ENCODE measurements at regions not wholly inside any gene's neighbourhood (a gene's known extent, or its start where the extent isn't known, plus 50 kb on each side); places are given as distances from the start of the nearest gene placed in this dataset.
"Not testable (repeated sequence)": the region's sequence is repeated elsewhere in the genome, so short reads cannot be mapped to it uniquely, and the experiment has no call there.

DNA sequence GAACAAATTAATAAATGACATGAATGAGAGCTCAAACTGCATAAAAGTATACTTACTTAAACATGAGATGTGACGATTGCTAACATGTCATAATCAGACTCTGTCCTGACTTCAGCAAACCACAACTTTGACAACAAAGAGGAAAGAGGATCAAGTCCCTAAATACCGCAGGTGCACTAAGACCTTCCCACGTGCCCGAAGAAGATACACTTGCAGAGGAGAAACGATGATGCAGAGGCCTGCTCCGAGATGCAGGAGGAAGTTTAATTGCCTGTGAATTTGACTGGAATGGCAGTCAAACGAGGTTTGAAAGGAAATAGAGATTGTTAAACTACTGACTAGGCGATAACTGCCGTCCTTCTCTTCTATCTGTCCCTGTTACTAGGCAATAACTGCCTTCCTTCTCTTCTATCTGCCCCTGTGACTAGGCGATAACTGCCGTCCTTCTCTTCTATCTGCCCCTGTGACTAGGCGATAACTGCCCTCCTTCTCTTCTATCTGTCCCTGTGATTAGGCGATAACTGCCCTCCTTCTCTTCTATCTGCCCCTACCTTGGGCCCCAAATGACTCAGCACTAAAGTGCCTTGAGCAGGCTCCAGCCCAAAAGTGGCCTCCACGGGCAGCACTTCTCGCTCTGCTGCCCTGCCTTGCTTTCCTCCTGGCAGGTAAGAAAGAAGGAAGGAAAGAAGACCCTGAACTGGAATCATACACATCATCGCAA, 2226.0 kb upstream of the DEFB115 start:
- H3K4me1 Mint-ChIP-seq; H3K27me3 Mint-ChIP-seq; H3K27ac Mint-ChIP-seq; H3K4me3 Mint-ChIP-seq; ATAC-seq; DNase-seq; H3K36me3 Mint-ChIP-seq (ENCODE audit: low read depth); H3K9me3 ChIP-seq (ENCODE audit: control insufficient read depth, low read length, poor library complexity, severe bottlenecking): not testable (repeated sequence)

DNA sequence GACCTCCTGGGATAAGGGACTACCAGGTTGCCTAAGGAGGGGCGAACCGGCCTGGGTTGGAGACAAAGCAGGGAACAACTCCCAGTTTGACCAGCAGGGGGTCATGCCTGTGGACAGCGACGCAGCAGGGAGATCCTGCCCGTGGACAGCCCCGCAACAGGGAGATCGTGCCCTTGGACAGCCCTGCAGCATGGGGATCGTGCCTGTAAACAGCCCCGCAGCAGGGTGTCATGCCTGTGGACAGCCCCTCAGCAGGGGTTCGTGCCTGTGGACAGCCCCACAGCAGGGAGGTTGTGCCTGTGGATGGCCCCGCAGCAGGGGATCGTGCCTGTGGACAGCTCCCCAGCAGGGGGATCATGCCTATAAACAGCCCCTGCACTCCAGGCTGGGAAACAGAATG, 2213.2 kb upstream of the DEFB115 start:
- not testable (repeated sequence) for H3K9me3 ChIP-seq (ENCODE audit: control insufficient read depth, low read length, poor library complexity, severe bottlenecking); H3K27me3 Mint-ChIP-seq; DNase-seq; ATAC-seq; H3K36me3 Mint-ChIP-seq (ENCODE audit: low read depth); H3K4me3 Mint-ChIP-seq; H3K27ac Mint-ChIP-seq; H3K4me1 Mint-ChIP-seq

DNA sequence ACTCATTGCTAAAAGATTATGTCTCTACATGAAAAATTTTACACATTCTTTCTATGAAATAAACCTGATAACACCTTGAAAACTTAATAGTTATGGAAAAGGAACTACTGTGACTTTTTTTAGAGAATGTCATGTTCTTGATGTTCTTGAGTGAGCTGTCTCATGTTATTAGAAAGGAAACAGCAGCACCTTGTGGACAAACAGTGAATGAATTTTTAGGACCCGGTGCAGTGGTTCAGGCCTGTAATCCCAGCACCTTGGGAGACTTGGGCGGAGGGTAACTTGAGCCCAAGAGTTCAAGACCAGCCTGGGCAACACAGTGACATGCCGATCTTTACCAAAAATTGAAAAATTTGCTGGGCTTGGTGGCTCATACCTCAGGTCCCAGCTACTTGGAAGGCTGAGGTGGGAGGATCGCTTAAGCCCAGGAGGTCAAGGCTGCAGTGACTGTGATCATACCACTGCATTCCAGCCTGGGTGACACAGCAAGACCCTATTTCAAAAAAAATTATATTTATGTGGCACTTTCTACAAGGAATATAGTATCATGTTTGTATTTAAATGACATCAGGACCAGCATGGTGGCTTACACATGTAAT, 2207.4 kb upstream of the DEFB115 start:
- H3K36me3 Mint-ChIP-seq (ENCODE audit: low read depth); H3K27ac Mint-ChIP-seq; ATAC-seq; H3K9me3 ChIP-seq (ENCODE audit: control insufficient read depth, low read length, poor library complexity, severe bottlenecking); H3K27me3 Mint-ChIP-seq; H3K4me3 Mint-ChIP-seq; H3K4me1 Mint-ChIP-seq; DNase-seq: not testable (repeated sequence)

DNA sequence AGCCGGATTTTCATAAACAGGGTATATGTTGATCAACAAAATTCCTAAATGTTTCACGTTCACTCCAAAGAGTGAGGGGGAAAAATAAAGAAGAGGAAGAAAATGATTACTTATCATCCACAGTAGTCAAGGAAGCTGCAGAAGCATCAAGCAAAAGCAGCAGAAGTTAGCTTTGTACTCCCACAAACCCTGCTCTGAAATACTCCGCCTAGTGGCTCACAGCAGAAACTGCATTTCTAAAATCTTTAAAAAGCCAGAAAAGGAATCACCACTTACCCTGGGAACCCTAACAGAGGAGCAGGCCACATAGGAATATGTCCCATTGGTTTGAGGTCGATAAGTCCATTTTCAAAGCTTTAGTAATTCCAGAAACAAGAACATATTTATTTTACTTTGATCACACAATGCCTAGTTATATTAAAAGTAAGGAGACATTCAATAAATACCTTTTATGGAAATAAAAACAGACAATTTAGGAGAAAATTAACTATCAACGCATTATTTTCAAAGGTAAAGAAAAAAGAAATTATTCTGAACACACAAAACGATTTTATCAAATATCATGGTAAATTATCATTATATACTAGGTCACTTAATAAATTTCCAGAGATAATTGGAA, 2199.5 kb upstream of the DEFB115 start:
- H3K4me3 Mint-ChIP-seq; H3K27ac Mint-ChIP-seq; H3K27me3 Mint-ChIP-seq; DNase-seq; H3K9me3 ChIP-seq (ENCODE audit: control insufficient read depth, low read length, poor library complexity, severe bottlenecking); H3K36me3 Mint-ChIP-seq (ENCODE audit: low read depth); H3K4me1 Mint-ChIP-seq; ATAC-seq: not testable (repeated sequence)

DNA sequence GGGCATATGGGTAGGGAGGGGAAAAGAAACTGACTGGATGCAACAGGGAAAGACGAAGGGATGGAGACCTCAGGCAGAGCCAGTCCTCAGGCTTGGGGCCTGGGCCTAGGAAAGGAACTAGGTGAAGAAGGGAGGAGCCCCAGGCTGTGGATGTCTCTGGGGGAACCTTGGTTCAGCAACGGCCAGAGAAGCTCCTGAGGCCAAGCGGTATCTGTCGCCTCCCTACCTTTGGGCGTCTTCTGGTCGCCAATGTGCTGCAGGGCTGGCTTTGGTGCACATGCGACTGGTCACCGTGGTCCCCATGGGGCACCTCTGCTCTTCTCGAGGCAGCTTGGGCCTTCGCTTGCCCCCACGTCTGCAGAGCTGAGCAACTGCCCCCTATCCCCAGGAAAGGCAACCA, 2195.0 kb upstream of the DEFB115 start:
- not testable (repeated sequence) for H3K36me3 Mint-ChIP-seq (ENCODE audit: low read depth); H3K9me3 ChIP-seq (ENCODE audit: control insufficient read depth, low read length, poor library complexity, severe bottlenecking); H3K27me3 Mint-ChIP-seq; ATAC-seq; H3K27ac Mint-ChIP-seq; H3K4me3 Mint-ChIP-seq; DNase-seq; H3K4me1 Mint-ChIP-seq

DNA sequence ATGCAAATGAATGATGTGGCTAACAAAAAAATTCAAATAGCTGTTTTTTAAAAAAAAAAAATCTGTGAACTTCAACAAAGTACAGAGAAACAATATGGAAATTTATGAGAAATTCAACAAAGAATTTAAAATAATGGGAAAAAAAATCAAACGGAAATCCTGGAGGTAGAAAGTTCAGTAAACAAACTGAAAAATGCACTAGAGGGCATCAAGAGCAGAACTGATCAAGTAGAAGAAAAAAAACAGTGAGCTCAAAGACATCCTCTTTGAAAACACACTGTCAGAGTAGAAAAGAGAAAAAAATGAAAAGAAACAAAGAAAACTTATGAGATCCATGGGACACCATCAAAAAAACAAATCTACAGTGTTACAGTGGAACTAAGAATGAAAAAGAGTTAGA, 2191.1 kb upstream of the DEFB115 start:
- H3K4me1 Mint-ChIP-seq; ATAC-seq; H3K27ac Mint-ChIP-seq; DNase-seq; H3K9me3 ChIP-seq (ENCODE audit: control insufficient read depth, low read length, poor library complexity, severe bottlenecking); H3K4me3 Mint-ChIP-seq; H3K27me3 Mint-ChIP-seq; H3K36me3 Mint-ChIP-seq (ENCODE audit: low read depth): not testable (repeated sequence)

DNA sequence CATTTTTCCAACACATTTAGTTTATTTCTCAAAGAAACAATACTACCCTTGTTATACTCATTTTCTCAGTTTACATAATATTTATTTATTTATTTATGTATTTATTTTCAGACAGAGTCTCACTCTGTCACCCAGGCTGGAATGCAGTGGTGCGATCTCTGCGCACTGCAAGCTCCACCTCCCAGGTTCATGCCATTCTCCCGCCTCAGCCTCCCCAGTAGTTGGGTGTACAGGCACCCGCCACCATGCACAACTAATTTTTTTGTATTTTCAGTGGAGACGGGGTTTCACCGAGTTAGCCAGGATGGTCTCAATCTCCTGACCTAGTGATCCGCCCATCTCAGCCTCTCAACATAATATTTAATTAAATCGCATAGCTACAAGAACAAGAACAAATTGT, 2183.8 kb upstream of the DEFB115 start:
- not testable (repeated sequence) for H3K27ac Mint-ChIP-seq; ATAC-seq; H3K4me1 Mint-ChIP-seq; H3K27me3 Mint-ChIP-seq; DNase-seq; H3K4me3 Mint-ChIP-seq; H3K36me3 Mint-ChIP-seq (ENCODE audit: low read depth); H3K9me3 ChIP-seq (ENCODE audit: control insufficient read depth, low read length, poor library complexity, severe bottlenecking)

DNA sequence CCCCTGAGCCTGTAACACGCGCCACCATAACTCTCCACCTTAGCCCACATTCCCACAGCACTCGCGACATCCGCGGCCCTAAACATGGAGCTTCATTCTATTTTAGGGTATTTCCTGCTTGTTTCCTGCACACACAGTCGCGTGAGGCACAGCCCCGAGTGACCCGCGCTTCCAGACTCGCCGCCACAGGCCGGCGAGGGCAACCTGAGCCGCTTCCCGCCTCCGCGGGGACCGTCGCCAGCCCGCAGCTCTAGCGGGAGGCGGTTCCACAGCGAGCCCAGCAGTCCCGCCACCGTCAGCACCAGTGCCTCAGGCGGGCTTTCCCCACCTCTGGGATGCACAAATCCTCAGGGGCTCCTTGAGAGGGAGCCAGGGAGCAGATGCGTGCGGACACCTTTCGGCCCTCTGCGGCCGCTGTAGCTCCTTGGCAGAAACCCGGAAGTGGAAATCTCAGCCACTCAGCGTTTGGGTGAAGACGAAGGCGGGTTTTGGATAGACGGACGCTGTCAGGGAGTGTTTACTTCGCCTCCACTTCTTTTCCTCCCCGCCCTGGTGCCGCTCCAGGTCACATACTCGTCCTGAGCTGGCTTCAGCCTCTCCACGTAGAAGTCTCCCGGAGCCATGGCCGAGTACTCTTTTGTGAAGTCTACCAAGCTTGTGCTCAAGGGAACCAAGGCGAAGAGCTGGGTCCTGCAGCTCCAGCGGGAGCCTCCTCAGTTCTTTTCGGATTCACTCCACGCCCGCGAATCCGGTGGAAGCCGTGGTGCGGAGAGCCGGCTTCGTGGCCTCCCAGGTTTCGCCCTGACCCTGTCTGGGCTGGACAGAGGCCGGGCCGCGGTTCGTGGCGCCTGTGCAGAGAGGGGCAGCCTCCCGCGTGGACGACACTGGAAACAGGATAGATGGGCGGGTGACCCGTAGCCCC, 2177.4 kb upstream of the DEFB115 start:
- peaks cover 3% of the 10 kb centered on the region for H3K9me3 ChIP-seq (ENCODE audit: control insufficient read depth, low read length, poor library complexity, severe bottlenecking)
- H3K4me1 Mint-ChIP-seq = no peaks in the 10 kb centered on the region
- H3K27ac Mint-ChIP-seq = no peak overlapping the region
- H3K4me3 Mint-ChIP-seq = peak overlapping the region; percentile 63
- no peaks in the 10 kb centered on the region for H3K27me3 Mint-ChIP-seq
- H3K36me3 Mint-ChIP-seq (ENCODE audit: low read depth) = no peaks in the 10 kb centered on the region
- peak; percentile 76 for ATAC-seq
- DNase-seq = no peak

DNA sequence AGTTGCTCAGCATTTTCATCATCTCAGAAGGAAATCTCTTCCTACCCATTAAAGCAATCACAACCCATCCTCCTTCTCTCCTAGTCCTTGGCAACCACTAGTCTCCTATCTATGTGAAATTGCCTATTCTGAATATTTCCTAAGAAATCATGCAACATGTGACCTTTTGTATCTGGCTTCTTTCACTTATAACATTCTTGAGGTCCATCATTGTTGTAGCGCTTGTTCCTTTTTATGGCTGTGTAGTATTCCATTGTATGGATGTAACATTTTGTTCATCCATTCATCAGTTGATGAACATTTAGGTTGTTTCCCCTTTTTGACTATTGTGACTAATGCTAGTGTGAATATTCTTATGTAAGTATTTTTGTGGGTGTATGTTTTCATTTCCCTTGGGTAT, 2175.8 kb upstream of the DEFB115 start:
- H3K4me1 Mint-ChIP-seq = not testable (repeated sequence)

DNA sequence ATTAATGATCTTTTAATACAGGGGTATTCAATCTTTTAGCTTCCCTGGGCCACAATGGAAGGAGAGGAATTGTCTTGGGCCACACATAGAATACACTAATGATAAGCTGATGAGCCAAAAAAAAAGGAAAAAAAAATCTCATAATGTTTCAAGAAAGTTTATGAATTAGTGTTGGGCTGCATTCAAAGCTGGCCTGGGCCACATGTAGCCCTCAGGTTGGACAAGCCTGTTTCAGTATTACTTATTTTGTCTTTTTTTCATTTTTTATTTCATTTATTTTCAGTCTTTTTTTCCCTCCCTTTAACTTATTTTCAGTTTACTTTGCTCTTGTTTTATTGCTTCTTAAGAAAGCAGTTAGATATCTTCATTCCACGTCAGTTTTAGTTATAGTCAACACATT, 2171.8 kb upstream of the DEFB115 start:
- no peaks in the 10 kb centered on the region for H3K9me3 ChIP-seq (ENCODE audit: control insufficient read depth, low read length, poor library complexity, severe bottlenecking)
- no peak for ATAC-seq
- Mint-ChIP-seq H3K27me3 (no peaks in the 10 kb centered on the region), H3K4me3 (no peak overlapping the region), H3K36me3 (ENCODE audit: low read depth) (no peaks in the 10 kb centered on the region), H3K4me1 (no peaks in the 10 kb centered on the region), H3K27ac (no peak overlapping the region)
- DNase-seq = no peak

More for the DNA sequence above, 2175.8 kb upstream of the DEFB115 start:
- H3K27ac Mint-ChIP-seq; DNase-seq; H3K27me3 Mint-ChIP-seq; H3K36me3 Mint-ChIP-seq (ENCODE audit: low read depth); ATAC-seq; H3K4me3 Mint-ChIP-seq; H3K9me3 ChIP-seq (ENCODE audit: control insufficient read depth, low read length, poor library complexity, severe bottlenecking): not testable (repeated sequence)

DNA sequence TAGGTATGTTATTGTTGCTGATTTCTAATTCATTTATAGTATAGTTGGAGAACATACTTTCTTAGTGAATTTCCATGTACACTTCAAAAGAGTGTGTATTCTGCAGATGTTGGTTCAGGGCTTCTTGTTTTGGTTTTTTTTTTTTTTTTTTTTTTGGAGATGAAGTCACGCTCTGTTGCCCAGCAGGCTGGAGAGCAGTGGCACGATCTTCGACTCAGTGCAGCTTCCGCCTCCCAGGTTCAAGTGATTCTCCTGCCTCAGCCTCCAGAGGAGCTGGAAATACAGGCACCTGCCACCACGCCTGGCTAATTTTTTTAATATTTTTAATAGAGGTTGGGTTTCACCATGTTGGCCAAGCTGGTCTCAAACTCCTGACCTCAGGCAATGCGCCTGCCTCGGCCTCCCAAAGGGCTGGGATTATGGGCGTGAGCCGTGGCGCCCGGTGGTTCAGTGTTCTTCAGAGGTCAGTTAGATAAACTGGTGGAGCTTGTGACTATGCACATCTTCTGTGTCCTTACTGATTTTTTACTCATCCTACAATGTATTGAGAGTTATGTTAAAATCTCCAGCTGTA, 2171.2 kb upstream of the DEFB115 start:
- not testable (repeated sequence) for H3K4me3 Mint-ChIP-seq, DNase-seq

DNA sequence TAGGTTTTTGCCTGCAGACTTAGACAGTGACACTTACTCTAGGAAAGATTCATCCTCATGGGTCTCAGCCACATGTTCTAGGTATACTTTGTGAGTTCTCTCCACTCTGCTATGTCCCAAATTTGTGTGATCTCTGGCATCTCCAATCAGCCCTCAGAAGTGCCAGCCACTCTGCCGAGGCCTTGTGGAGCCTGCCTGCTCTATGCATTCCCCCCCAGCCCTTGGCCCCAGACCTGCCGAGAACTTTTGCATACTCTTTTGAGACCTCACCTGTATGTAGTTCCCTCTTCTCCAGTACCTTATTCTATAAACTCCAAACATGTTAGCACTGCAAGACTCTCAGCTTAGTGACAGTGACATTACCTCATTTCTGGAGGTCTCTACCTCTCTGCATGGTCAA, 2170.5 kb upstream of the DEFB115 start:
- no peaks in the 10 kb centered on the region for H3K36me3 Mint-ChIP-seq (ENCODE audit: low read depth)
- no peak for ATAC-seq
- no peak overlapping the region for H3K27ac Mint-ChIP-seq
- H3K4me3 Mint-ChIP-seq = no peak overlapping the region
- H3K9me3 ChIP-seq (ENCODE audit: control insufficient read depth, low read length, poor library complexity, severe bottlenecking) = no peaks in the 10 kb centered on the region
- DNase-seq = no peak
- H3K27me3 Mint-ChIP-seq = no peaks in the 10 kb centered on the region
- no peaks in the 10 kb centered on the region for H3K4me1 Mint-ChIP-seq

More for the DNA sequence above, 2171.2 kb upstream of the DEFB115 start:
- H3K9me3 ChIP-seq (ENCODE audit: control insufficient read depth, low read length, poor library complexity, severe bottlenecking); H3K27ac Mint-ChIP-seq; H3K4me1 Mint-ChIP-seq; H3K27me3 Mint-ChIP-seq; ATAC-seq; H3K36me3 Mint-ChIP-seq (ENCODE audit: low read depth): not testable (repeated sequence)

DNA sequence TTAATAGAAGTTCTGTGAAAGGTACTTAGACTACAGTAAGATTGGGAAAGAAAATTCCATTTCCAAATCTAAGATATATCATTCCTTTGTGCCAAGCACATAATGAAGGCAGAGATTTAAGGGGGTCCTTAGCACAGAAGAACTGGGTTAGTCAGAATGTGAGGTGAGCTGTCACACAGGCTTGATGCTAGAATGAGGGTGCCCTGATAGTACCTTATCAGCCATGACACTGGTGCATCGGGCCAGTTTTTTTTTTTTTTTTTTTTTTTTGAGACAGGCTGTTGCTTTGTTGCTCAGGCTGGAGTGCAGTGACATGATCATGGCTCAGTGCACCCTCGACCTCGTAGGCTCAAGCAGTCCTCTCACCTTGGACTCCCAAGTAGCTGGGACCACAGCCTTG, 2169.6 kb upstream of the DEFB115 start:
- H3K36me3 Mint-ChIP-seq (ENCODE audit: low read depth); H3K27ac Mint-ChIP-seq: not testable (repeated sequence)

More for the DNA sequence above, 2169.6 kb upstream of the DEFB115 start:
- ATAC-seq; H3K4me3 Mint-ChIP-seq; DNase-seq; H3K27me3 Mint-ChIP-seq; H3K9me3 ChIP-seq (ENCODE audit: control insufficient read depth, low read length, poor library complexity, severe bottlenecking); H3K4me1 Mint-ChIP-seq: not testable (repeated sequence)
